OCI-M2 (cell line): ENCODE measurements at regions not wholly inside any gene's neighbourhood (a gene's known extent, or its start where the extent isn't known, plus 50 kb on each side); places are given as distances from the start of the nearest gene placed in this dataset.

Source experiments
- DNase-seq: peaks from one replicate; lab custom pipeline; 2025; ENCODE audit not compliant: unreplicated experiment; lab: John Stamatoyannopoulos, UW

DNA sequence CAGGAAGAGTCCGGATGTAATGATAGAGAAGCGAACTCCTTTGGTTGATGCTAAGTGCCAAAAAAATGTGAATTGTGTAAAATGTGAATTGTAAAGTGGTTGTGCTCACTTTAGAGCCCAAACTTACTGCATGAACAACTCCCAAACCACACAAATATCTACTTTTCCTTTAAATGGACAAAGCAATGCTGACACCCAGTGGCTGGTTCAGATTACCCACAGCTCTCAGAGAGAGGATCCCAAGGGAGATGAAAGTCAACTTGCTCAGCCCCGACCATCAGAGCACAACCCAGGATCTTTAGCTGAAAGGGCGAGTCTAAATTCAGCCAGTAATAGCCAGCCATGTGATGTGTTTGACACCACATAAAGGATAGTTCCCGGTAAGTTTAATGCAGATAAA is 133.7 kb downstream of the NMUR2 start:
- no peak for DNase-seq

DNA sequence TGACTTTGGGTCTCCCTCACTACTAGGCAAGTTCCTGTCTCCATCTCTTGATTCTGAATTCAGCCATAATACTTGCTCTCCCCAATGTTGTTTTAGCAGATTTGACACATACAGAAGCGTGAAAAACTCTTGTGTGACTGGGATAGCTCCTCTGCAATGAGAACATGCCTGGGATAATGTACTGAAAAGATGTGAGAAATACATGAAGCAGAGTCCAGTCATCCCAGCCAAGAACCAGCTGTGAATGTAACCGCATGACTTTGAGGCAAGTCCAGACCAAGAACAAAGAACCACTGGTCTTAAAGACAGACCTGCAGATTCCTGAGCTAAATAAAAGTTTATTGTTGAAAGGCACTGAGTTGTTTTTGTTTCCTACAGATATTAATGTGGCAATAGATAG is 135.0 kb downstream of the NMUR2 start:
- no peak for DNase-seq

DNA sequence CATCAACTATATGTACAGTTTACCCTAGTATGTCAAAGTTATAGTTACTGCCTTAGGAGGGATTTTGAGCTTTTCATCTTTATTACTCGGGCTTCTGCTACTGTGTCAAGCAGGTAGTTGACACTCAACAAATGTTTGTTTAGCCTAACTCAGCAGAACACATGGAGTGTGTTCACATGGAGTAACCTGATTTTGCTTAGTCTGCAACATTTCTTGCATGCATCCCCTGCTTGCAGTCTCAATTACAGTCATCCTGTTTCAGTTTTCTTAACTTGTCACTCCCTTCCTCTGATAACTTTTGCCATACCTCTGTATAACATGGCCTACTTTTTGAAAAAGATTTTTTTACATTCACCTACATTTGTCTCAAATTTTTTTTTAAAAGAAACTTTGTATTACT is 135.5 kb downstream of the NMUR2 start:
- DNase-seq: no peak

DNA sequence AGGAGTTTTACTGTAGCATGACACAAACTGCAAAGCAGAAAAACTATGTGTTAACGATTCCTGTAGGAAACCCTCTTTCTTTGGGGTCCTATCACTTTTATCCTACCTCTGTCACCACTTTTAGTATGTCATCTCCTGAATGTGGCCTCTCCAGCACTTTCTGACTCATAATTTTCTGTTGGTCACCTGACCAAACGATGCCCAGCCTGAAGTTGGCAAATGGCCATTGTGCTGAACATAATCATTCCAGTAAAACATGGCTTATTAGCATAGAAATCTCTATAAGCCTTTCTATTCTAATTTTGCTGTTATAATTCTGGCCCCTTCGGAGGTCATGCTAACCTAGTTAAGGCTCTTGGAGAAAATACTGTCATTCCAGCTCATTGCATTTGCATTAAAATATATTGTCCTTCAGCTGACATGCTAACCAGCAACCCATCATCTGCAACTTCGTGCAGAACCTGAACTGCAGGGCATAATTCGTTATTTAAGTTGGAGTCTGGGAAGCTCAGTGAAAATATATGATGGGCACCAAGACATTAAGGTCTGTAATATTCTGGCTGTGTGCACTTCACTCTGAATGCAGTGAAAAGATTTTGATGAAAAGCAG is 140.3 kb downstream of the NMUR2 start:
- DNase-seq: no peak

DNA sequence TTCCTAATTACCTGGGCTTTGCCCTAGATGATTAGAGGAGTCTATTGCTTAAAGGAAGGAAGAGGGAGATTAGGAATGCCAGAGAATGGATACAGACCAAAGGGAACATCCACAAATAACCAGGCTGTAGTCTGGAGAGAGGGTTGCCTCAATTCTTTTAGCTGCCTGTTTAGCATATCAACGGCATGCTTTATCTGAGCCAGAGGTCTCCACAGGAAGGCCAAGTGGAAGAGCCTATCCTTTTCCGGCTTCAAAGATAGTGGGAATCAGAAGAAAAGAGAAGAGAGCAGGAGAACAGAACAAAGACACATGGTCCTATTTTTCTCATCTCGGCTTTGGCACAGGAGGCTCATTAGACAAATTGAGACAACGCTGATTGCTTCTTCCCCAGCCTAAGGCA is 142.4 kb downstream of the NMUR2 start:
- DNase-seq: no peak

DNA sequence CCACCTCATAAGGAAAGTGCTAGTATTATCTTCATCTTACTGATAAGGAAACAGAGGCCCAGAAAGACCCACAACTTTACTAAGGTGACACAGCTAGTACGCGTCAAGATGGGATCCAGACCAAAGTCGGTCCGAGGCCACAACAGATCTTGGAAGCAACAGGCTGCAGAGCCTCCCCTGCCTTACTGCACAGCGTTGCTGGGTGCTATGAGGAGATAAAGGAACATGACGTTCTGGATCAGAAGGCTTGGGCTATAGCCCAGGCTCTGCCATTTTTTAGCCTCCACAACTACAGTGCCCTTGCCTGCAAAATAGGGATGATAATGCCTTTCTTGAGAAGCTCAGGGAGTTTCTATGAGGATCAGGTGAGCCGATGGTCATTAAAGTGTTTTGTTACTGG is 144.1 kb downstream of the NMUR2 start:
- no peak for DNase-seq

DNA sequence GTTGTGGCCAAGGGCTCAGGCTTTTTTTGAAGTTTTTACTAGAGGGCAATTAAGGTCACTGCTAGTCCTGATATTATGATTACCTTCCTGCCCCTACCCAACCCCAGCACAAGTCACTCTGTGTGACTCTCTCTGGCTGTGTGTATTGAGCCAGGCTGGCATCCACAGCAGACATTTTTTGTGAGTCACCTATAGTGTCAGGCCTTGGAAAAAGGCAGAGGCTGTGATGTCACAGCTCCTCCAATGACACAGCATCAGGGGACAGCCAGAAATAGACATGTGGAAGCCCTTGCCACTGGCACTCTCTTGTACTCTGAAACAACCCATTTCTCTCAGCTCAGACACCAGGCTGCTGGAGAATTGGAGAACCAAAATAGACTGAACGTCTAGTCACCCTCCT is 145.4 kb downstream of the NMUR2 start:
- DNase-seq: no peak

DNA sequence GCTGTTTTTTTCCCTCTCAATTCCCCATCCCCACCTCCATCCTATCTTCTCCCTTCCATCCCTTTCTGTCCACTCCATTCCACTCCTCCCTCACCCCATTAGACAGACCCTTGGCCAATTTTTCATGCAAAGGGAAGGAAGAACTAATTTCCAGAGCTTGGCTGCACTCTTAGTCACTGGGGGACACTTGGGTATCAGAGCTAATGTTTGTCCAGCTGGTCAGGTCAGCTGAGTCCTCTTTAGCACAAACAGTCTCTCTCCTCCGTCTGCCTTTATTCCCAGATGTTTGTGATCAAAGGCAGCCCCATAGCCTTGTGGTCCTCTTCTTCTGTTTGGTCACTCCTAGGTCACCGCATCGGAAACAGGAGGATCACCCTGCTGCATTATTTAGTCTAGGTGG is 148.5 kb downstream of the NMUR2 start:
- no peak for DNase-seq

DNA sequence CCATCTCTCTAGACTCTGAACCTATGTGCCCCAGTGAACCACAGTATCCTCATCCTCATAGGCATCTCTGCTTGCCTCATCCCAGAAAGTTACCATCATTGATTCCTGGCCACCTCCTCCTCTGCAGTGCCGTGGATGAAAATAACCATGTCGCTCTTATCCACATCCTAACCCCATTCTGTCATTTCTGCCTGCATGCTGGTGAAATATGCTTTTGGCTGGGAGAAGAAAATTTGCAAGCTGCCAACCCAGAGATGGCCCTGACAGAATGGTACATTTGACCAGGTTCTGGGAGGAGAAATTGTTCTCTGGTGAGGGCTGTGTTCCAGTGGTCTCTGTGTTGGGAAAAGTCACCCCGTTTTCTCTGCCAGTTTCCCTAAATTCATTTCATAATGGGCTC is 149.7 kb downstream of the NMUR2 start:
- DNase-seq: no peak

DNA sequence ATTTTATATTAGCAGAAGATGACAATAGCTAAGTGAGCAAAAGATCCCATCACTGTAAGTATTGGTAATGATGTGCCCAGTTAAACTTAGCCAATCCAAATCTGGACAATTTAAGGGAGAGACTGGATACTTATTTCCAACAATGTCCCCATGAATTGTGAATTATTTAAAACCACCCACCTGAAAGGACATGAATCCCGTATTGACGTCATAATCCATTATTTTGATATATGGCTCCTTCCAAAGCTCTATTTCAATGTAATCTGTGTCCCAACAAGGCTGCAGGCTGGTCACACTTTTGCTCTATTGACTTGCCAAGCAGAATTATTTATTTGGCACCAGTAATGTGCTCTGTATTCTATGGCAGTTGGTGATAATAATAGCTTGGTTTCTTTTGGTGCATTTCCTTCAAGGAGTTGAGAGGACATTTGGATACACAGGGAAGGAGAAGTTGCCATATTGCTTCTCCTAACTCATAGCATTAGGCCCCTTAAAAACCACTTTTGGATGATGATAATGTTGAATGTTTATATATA is 157.2 kb downstream of the NMUR2 start:
- DNase-seq: no peak

DNA sequence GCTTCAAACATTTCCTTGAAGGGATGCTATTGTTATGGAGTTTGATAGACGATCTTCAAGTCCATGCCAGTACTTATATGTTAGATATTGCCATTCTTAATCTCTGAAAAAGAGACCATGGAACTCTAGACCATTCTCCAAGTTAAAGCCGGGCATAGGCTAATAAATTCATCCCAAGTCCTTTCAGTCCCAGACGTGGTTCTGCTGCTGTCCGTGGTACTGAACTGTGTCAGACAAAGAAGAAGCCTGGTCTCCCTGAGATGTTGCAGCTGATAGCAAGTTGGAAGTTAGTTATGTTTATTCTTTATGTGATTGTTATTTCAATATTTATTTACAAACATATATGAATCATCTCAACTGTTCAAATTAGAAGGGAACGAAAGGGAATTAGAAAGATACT is 158.7 kb downstream of the NMUR2 start:
- DNase-seq: no peak

DNA sequence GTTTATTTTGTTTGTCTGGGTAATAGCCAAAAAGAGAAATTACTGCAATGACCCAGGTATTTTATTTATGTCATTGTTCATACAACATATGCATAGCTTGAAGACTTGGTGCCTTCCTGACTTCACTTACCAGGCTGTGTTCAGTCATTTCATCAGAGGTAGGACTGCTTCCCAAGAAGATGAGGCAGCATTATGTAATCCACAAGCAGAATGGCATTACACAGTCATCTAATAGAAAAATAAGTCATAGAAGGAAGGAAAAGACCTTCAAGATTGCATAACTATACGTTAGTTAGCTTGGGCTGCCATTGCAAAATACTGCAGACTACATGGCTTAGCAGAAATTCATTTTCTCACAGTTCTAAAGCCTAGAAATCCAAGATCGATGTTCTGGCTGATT is 167.5 kb downstream of the NMUR2 start:
- no peak for DNase-seq

DNA sequence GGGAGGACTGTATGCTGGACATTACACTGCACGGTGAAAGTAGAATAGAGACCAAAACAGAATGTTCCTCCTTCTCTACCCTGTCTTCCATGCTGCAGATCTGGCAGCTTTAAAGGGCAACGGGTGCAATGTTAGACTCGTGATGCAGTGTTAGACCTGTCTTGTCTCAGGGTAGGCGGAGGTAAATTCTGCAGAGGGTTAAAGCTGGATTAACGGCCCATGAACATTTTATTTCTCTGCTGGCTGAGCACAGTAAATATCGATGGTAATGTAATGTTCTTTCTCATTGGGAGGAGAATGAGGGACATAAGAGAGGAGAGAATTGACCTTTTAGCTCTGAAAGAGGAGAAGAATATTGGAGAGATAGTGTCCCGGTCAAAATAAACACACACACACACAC is 178.9 kb downstream of the NMUR2 start:
- no peak for DNase-seq

DNA sequence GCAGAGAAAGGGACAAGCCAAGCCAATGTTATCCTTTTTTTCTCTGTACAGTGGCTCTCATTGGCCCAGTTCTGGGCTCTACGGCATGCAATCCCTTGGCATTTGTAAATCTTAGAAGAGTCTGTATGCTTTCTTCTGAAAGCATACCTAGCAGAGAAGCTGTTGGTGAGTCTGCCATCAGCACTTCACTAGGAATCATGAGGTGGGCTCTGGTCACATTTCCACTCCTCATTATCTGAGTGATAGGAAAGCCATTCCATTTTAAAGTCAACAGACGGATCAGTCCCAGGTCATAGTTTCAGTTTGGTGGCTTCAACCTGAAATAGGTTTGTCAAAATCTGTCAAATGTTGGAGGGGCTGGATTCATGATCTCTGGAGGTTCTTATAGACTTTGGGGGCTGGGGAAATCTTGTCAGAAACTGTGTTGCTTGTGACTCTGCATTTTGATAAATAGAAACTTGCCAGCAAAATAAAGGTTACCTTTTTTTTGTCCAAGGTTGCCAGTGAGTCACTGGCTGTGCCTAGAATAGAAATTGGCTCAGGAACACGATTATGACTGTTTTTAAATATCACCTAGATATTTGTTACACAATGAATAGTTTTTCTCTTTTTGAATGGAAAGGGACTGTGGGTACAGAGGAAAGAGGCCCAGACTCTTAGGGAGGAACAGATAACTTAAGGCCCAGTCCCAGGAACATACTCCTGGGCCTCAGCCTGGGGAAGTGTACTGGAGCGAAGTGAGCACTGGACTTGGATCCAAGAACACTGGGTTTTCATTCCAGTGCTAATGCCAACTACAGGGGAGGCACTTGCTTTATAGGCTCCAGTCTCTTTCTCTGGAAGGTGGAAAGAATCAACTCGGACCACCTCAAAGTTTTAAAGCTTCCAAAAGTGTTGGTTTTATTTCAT is 183.1 kb downstream of the NMUR2 start:
- no peak for DNase-seq

DNA sequence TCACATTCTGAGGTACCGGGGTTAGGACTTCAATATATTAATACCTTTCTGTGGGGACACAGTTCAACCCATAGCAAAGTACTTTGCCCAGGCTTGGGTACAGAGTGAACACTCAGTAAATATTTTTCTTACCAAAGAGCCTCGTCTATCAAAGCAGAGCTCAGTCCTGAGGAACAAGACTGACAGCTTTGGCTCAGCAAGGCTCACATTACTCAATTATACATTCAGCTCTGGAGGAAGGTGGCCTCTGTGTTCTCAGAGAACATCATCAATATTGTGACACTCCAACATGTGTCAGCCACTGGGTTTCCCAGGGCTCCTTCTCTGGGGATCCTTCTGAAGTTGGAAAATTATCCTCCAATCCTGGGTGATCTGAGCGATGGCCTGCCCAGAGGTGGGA is 186.4 kb downstream of the NMUR2 start:
- no peak for DNase-seq

DNA sequence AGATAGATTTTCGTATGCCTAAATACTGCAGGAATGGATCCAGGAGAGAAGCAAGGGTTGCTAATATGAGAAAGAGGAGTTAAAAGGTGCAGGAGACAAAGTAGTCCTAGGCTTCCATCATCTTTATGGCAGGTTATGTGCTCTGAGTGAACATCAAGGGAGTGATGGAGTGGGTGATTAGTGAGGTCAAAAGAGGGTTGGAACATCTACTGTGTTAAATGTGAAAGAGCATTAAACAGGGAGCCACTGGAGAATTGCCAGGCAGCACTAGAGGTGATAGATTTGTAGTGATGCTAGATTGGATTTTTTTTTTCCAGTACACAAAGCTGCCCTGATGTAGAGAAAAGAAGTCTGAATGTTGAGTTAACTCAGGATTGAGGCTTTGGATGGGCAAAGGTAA is 199.3 kb downstream of the NMUR2 start:
- DNase-seq: no peak

DNA sequence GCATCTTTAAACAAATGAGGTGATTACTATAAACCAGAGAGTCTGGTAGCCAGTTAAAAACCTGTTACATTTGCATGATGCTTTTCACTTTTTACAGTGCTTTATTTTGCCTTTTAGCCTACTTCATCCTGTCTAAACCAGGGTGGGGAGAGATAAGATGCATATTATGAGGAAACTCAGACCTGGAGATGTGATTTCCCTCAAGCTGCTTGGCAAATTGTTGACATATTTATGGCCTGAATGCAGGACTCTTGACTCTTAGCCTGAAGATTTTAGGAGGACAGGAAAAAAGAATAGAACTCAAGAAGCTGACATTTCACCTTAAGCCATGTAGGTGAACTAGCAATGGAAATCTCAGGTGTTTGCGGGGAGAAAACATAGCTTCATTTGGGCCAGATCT is 202.8 kb downstream of the NMUR2 start:
- DNase-seq: no peak

DNA sequence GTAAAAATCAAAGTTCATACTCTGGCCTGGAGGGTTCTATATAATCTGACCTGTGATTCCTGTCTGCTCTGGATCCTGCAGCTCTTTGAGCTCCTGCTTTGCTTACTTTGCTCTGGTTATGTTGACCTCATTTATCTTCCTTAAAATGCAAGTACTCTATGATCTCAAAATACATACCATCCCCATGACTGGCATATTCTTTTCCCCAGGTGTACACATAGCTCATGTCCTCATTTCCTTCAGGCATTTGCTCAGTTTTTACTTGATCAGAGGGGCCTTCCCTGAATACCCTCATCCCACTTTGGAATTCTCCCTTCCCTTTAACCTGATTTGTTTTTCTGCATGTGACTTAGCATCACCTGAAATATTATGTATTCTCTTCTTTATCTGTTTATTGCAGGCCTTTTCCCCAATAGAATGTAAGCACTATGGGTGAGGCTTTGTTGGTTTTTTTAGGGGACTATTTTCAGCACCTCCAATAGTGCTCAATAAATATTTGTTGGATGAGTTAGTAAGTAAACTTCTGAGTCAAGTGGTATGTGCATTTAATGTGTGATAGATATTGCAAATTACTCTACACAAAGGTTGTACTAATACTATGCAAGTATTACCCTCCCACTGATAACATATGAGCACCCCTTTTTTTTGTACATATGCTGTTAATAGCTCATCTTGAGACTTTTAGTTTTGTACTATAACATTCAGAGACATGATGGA is 211.5 kb downstream of the NMUR2 start:
- no peak for DNase-seq

DNA sequence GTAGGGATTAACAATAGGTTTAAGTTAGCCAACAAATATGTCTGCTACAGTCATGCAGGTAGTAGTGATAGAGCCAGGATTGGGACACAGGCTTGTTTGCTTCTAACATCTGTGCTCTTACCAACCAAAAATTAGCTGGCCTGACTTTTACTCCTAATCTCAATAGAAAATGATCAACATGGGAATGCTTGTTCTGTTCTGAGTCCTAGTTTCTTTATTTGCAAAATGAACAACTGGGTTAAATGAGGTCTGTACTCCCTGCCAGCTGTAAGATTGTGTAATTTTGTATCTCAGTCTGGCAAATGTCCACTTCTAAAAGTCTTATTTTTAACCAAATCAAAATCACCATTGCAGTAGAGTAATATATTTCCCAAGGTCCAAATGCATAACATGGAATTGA is 216.8 kb downstream of the NMUR2 start:
- DNase-seq: no peak

DNA sequence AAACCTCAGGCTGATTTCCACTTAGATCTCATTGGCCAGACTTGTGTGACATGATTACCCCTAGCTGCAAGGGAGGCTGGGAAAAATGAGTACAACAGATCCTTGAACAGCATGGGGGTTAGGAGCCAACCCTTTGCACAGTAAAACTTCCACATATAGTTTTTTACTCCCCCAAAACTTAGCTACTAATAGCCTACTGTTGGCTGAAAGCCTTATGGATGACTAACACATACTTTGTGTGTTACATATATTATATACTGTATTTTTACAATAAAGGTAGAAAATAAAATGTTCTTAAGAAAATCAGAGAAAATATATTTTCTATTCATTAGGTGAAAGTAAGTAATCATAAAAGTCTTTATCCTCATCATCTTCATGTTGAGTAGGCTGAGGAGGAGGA is 217.4 kb downstream of the NMUR2 start:
- no peak for DNase-seq

DNA sequence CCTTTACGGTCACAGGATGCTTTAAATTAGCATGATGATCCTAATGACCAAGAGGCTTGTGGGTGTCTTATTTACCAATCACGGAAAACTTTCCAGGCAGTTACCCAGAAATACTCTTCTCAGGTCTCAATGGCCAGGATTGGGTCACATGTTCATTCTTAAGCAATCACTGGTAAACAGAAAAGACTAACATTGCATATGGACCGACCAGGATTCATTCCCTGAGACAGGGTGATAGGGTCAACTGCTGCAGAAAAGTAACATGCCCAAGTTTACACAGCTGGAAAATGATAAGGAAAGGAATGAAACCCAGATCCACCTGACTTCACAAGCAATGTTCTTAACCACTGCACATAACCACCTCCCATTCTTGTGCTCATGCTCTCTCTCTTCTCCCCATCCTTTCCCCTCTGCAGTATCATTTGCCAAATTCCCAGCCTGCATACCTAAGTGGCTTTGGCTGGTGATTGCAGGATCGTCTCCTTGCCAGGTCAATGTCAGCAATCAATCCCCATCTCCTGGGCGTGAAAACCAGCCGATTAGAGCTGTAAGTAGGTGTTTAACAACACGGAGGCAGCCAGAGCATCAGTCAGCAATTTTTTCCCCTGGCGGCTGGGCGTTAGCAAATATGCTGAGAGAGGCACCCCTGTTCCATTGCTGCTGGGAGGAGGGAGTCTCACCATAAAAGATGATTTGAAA is 219.4 kb downstream of the NMUR2 start:
- no peak for DNase-seq
